GM12878 (cell line): ENCODE measurements at regions not wholly inside any gene's neighbourhood (a gene's known extent, or its start where the extent isn't known, plus 50 kb on each side); places are given as distances from the start of the nearest gene placed in this dataset.

Experiments used
- ATAC-seq: fragments of 200-7000 bp; cut with Tn5 transposase; 3 replicates; pipeline ENCODE4 v1.9.1; 2020; ENCODE audit warnings: mild to moderate bottlenecking, moderate library complexity
- BruUV-seq: library from RNA; stranded (reverse); fragments of 400-500 nt; replicated peaks from 2 replicates; lab custom pipeline; 2021; lab: Mats Ljungman, UMichigan
- CTCF ChIA-PET: fragments of 300-600 bp; sonication (Branson Sonifier 250); formaldehyde crosslinking; extraction: SDS; loops from one replicate; lab custom pipeline; 2021; ENCODE audit warnings: inconsistent platforms; lab: Yijun Ruan, JAX
- POLR2A ChIA-PET: fragments of 350-600 bp; formaldehyde crosslinking; extraction: SDS; loops from one replicate; lab custom pipeline; 2021; ENCODE audit warnings: inconsistent platforms; lab: Charles Lee
- RAD21 ChIA-PET: fragments of 300-600 bp; sonication (Branson Sonifier 250); formaldehyde crosslinking; loops from one replicate; lab custom pipeline; 2023; ENCODE audit warnings: antibody characterized with exemption; ENCODE audit not compliant: unreplicated experiment; lab: Charles Lee
- SMC1A ChIA-PET: fragments of 300-600 bp; sonication (Branson Sonifier 250); formaldehyde crosslinking; loops from one replicate; lab custom pipeline; 2023; ENCODE audit not compliant: unreplicated experiment, uncharacterized antibody; lab: Charles Lee
- DNase-seq: peaks from one replicate; pipeline ENCODE4 v3.0.0-alpha.2; 2011; ENCODE audit warnings: low read depth, low spot score
- FAIRE-seq: peaks from 3 replicates; lab custom pipeline; 2011; peaks lifted over from hg19 to GRCh38; lab: Jason Lieb, UNC
- H2AFZ ChIP-seq: 2 replicates; pipeline ENCODE4 v1.6.0; 2011; ENCODE audit warnings: low read depth, low read length, control low read depth; ENCODE audit not compliant: control insufficient read depth
- H3K27ac ChIP-seq: 2 replicates; pipeline ENCODE4 v1.5.1; 2011; ENCODE audit warnings: control low read depth; ENCODE audit not compliant: control insufficient read depth, insufficient read depth
- H3K27me3 ChIP-seq, 2 experiments: replicated peaks in 1 of 2; 2 replicates each; pipeline versions ENCODE4 v1.6.0 to v1.6.1; 2011; ENCODE audit warnings: low read length in 1 of 2; ENCODE audit not compliant: control insufficient read depth in 2 of 2, insufficient read depth in 2 of 2
- H3K36me3 ChIP-seq, 2 experiments: 2 replicates each; pipeline ENCODE4 v1.5.1; 2011; ENCODE audit warnings: low read length in 1 of 2; ENCODE audit not compliant: control insufficient read depth in 2 of 2, insufficient read depth in 2 of 2
- H3K4me1 ChIP-seq: 2 replicates; pipeline ENCODE4 v1.6.1; 2011; ENCODE audit warnings: mild to moderate bottlenecking, low read length, moderate library complexity, mixed read lengths; ENCODE audit not compliant: control insufficient read depth, insufficient read depth
- H3K4me2 ChIP-seq: 2 replicates; pipeline ENCODE4 v1.6.0; 2011; ENCODE audit warnings: control low read depth; ENCODE audit not compliant: control insufficient read depth, insufficient read depth
- H3K4me3 ChIP-seq: fragments of 200-600 bp; sonication (generic); 2 replicates; pipeline ENCODE4 v1.5.1; 2016
- H3K79me2 ChIP-seq: 2 replicates; pipeline ENCODE4 v1.6.0; 2011; ENCODE audit warnings: low read length; ENCODE audit not compliant: control insufficient read depth, insufficient read depth
- H3K9ac ChIP-seq: 2 replicates; pipeline ENCODE4 v1.8.0; 2011; ENCODE audit warnings: low read length, control low read depth, mixed read lengths; ENCODE audit not compliant: control insufficient read depth, insufficient read depth
- H3K9me3 ChIP-seq: replicated peaks from 3 replicates; pipeline ENCODE4 v1.5.1; 2011; ENCODE audit warnings: mild to moderate bottlenecking, low read length; ENCODE audit not compliant: control insufficient read depth, insufficient read depth
- H4K20me1 ChIP-seq: 2 replicates; pipeline ENCODE4 v1.6.0; 2011; ENCODE audit not compliant: control insufficient read depth, insufficient read depth
- ATF3 ChIP-seq: IDR thresholded peaks from 2 replicates; pipeline ENCODE4 v1.6.1; 2011; ENCODE audit warnings: low read depth, mild to moderate bottlenecking, low read length, moderate library complexity, borderline replicate concordance; ENCODE audit errors: extremely low read depth
- CEBPB ChIP-seq, 2 experiments: fragments of 150-350 bp in 1 of 2; IDR thresholded peaks; 2 replicates each; pipeline ENCODE4 v1.6.1; 2012 to 2014; ENCODE audit warnings: low read depth in 2 of 2, low read length in 2 of 2, borderline replicate concordance in 1 of 2, inconsistent platforms in 1 of 2
- CREM ChIP-seq: IDR thresholded peaks from 2 replicates; pipeline ENCODE4 v1.6.1; 2014; ENCODE audit warnings: antibody characterized with exemption, low read depth
- NFIC ChIP-seq: IDR thresholded peaks from 2 replicates; pipeline ENCODE4 v1.6.1; 2012; ENCODE audit warnings: low read depth, mild to moderate bottlenecking, inconsistent platforms, low read length, moderate library complexity
- NR2C1 ChIP-seq: fragments of 450-650 bp; IDR thresholded peaks from 2 replicates; pipeline ENCODE4 v1.6.1; 2017; ENCODE audit warnings: antibody characterized with exemption, mild to moderate bottlenecking, moderate library complexity
- RAD51 ChIP-seq: fragments of 450-650 bp; IDR thresholded peaks from 2 replicates; pipeline ENCODE4 v1.6.1; 2016; ENCODE audit warnings: moderate library complexity, mild to moderate bottlenecking, inconsistent platforms
- RB1 ChIP-seq: fragments of 450-650 bp; formaldehyde crosslinking; IDR thresholded peaks from 2 replicates; pipeline ENCODE4 v1.6.1; 2017; ENCODE audit warnings: mild to moderate bottlenecking, borderline replicate concordance
- RFX5 ChIP-seq: IDR thresholded peaks from 2 replicates; pipeline ENCODE4 v1.6.1; 2011; ENCODE audit warnings: low read depth, low read length, improper control_type of control experiment
- STAT1 ChIP-seq: fragments of 450-650 bp; conservative IDR thresholded peaks from 2 replicates; pipeline ENCODE4 v1.6.1; 2014; ENCODE audit warnings: antibody characterized with exemption, mild to moderate bottlenecking
- WGBS: methylation state at CpG from one replicate; pipeline ENCODE4 v1.1.6; 2016; ENCODE audit warnings: low lambda C conversion rate; ENCODE audit not compliant: insufficient replicate concordance, insufficient coverage; ENCODE audit errors: missing lambda C conversion rate; 5-methylcytosine and 5-hydroxymethylcytosine counted together
- in situ Hi-C: fragments of 300-500 bp; cut with MboI; formaldehyde crosslinking; loops from 9 replicates; pipeline ENCODE4 v1.14.3; 2018; ENCODE audit warnings: mixed read lengths
- intact Hi-C: fragments of 100-400 bp; cut with micrococcal nuclease; formaldehyde crosslinking; loops from one replicate; pipeline ENCODE4 v1.14.2; 2022; ENCODE audit not compliant: unreplicated experiment
- TF ChIP-seq, protein P1 (sequence below): IDR thresholded peaks from 2 replicates; pipeline ENCODE4 v1.6.1; 2012; ENCODE audit warnings: mild to moderate bottlenecking, low read depth, low read length

DNA sequence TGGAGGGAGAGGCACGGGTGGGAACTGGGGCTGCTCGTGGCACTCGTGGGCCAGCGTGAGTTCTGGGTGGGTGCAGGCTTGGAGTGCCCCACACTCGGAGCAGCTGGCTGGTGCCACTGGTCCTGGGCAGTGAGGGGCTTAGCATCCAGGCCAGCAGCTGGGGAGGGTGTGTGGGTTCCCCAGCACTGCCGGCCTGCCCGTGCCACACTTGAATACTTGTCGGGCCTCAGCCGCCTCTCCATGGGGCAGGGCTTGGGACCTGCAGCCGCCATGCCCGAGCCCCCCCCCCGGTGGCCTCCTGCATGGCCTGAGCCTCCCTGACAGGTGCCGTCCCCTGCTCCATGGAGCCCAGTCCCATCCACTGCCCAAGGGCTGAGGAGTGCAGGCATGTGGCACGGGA, 207.2 kb downstream of the CD109 start:
- H3K4me1 ChIP-seq: no peaks in the 10 kb centered on the region
- no peak for TF ChIP-seq NR2C1
- TF ChIP-seq CEBPB (IDR thresholded peaks at IDR 0.05; ENCODE audit: borderline replicate concordance in 1 of 2, low read depth in 2 of 2, low read length in 2 of 2): no peak
- no peak for TF ChIP-seq STAT1
- no peak for TF ChIP-seq RB1
- TF ChIP-seq RAD51: no peak
- TF ChIP-seq RFX5: no peak
- TF ChIP-seq NFIC: no peak
- TF ChIP-seq CREM: no peak
- TF ChIP-seq, protein P1, sequence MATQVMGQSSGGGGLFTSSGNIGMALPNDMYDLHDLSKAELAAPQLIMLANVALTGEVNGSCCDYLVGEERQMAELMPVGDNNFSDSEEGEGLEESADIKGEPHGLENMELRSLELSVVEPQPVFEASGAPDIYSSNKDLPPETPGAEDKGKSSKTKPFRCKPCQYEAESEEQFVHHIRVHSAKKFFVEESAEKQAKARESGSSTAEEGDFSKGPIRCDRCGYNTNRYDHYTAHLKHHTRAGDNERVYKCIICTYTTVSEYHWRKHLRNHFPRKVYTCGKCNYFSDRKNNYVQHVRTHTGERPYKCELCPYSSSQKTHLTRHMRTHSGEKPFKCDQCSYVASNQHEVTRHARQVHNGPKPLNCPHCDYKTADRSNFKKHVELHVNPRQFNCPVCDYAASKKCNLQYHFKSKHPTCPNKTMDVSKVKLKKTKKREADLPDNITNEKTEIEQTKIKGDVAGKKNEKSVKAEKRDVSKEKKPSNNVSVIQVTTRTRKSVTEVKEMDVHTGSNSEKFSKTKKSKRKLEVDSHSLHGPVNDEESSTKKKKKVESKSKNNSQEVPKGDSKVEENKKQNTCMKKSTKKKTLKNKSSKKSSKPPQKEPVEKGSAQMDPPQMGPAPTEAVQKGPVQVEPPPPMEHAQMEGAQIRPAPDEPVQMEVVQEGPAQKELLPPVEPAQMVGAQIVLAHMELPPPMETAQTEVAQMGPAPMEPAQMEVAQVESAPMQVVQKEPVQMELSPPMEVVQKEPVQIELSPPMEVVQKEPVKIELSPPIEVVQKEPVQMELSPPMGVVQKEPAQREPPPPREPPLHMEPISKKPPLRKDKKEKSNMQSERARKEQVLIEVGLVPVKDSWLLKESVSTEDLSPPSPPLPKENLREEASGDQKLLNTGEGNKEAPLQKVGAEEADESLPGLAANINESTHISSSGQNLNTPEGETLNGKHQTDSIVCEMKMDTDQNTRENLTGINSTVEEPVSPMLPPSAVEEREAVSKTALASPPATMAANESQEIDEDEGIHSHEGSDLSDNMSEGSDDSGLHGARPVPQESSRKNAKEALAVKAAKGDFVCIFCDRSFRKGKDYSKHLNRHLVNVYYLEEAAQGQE: no peak
- no peak for TF ChIP-seq ATF3
- POLR2A ChIA-PET: no interaction called here
- no peaks in the 10 kb centered on the region for H3K27me3 ChIP-seq
- RAD21 ChIA-PET: no interaction called here
- H3K36me3 ChIP-seq: no peaks in the 10 kb centered on the region
- CTCF ChIA-PET: no interaction called here
- H4K20me1 ChIP-seq: no peaks in the 10 kb centered on the region
- no peak overlapping the region for H3K4me2 ChIP-seq
- SMC1A ChIA-PET: no interaction called here
- H3K27ac ChIP-seq: no peak overlapping the region
- intact Hi-C loops: no loop called here
- no peaks in the 10 kb centered on the region for H3K9me3 ChIP-seq
- FAIRE-seq: no peak
- H3K79me2 ChIP-seq: no peaks in the 10 kb centered on the region
- 38% methylated on average over 10 of the region's 14 CpGs for WGBS
- H3K9ac ChIP-seq: no peak overlapping the region
- H2AFZ ChIP-seq: no peak overlapping the region
- H3K4me3 ChIP-seq: no peak overlapping the region
- no peak for DNase-seq
- in situ Hi-C loops: no loop called here
- no peak for ATAC-seq
- BruUV-seq: no TSS peak
